HG03159 (cell line): ENCODE measurements at regions not wholly inside any gene's neighbourhood (a gene's known extent, or its start where the extent isn't known, plus 50 kb on each side); places are given as distances from the start of the nearest gene placed in this dataset.
"Not testable (repeated sequence)": the region's sequence is repeated elsewhere in the genome, so short reads cannot be mapped to it uniquely, and the experiment has no call there.

Source experiments
- ATAC-seq: cut with Tn5 transposase; IDR thresholded peaks from one replicate; pipeline ENCODE4 v1.9.1; 2021; ENCODE audit warnings: mild to moderate bottlenecking, moderate library complexity; ENCODE audit not compliant: unreplicated experiment

DNA sequence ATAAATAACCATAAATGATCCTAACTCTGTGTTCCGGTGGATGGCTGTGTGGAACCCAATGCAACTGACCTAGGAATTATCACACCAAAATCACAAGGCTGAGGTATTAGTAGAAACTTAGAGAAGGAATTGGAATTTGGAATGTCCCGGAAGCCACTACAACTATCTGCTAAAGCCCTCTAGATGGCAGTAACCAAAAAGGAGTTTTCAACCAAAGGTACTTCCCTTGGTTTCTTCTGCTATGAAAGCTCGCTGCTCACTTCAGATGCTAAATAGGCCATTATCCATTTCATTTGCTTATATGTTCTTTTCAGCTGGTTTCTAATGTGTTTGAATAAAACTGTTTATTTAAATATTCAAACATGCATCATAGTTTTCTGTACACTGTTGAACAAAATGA lies 1589.1 kb upstream of the SPRY2 start:
- no peak for ATAC-seq

DNA sequence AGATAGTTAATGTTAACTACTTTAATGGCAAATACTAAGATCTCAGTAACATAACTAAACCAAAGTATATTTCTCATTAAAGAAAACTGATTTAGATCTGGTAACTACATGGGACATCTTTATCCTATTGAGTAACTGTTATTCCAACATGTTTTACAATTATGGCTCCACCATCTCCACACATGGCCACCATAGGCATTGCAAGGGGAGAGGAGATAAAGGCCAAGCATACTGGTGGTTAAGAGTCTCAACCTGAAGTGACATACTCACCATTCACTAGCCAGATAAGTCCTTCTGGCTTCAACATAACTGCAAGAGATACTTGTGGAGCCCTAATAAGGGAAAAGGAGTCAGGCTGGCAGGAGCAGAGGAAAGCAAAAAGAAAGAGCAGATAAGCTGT lies 1586.4 kb upstream of the SPRY2 start:
- ATAC-seq, result no peak

DNA sequence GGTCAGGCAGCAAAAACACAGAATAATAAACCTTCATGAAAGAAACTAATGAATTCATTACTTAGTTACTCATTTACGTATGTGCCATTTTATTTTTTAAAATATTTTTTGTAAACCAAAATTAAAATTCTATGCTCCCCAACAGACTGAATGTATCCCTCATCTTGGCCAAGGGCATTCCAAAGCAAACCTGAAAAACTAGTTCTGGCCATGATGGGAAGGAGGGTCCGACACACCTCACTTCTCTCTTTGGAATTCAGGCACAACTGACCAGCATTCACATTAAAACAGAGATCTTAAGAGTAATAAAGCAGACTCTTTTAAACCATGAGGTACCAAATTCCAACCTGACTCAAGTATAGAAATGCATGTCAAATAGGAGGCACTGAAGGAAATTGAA lies 1576.9 kb upstream of the SPRY2 start:
- no peak for ATAC-seq

DNA sequence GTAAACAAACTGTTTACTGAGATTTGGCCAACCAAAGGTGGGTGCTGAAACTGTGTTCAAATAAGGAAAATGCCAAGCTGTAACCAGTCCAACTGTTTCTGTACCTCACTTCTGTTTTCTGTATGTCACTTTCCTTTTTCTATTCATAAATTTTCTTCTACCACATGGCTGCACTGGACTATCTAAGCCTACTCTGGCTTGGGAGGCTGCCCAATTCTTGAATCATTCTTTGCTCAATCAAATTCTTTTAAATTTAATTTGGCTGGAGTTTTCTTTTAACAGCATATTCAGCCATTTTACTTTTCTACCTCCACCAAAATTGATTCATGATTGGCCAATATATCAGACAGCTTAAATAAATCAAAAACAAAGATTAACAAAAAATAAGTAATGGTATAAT lies 1575.5 kb upstream of the SPRY2 start:
- no peak for ATAC-seq

DNA sequence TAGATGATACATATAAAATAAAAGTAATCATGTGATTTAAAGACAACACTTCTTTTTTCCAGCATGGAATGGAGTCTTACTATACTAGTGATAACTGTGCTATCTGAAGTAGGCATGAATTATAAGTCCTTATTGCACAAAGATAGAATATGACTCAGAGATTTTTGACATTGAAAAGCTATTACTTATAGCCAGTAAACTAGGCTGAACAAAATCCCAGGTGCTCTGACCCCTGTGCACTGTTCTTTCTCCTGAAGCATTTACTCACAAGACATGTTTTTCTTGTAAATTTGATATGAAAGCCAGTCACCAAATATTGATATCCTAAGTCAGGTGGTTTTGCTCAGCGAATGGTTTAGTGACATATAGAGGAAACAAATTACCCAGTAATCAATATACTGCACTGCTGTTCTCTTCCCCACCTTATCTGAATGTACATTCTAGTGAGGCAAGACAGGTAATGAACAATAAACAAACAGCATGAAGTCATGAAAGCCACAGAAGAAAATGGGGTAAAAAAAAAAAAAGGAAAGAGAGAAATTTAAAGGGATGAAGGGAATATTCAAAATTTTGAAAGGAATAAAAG lies 1567.0 kb upstream of the SPRY2 start:
- no peak for ATAC-seq

DNA sequence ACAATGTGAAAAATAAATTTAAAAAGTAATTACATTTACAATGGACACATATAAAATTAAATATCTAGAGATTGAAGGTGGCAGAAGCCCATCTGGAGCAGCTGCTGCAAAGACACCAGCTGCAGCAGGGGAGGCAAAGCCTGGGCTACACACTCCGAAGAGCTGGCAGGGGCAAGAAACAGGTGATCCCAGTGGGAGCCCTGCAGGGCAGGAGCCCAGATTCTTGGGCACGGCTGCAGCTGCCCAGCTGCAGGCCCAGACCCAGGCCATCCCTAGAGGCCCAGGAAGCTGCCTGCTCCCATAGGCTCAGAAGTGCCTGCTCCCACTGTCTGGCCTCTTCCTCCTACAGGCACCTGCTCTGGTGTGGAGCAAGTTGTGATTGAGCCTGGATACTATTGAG lies 1547.9 kb upstream of the SPRY2 start:
- no peak for ATAC-seq

DNA sequence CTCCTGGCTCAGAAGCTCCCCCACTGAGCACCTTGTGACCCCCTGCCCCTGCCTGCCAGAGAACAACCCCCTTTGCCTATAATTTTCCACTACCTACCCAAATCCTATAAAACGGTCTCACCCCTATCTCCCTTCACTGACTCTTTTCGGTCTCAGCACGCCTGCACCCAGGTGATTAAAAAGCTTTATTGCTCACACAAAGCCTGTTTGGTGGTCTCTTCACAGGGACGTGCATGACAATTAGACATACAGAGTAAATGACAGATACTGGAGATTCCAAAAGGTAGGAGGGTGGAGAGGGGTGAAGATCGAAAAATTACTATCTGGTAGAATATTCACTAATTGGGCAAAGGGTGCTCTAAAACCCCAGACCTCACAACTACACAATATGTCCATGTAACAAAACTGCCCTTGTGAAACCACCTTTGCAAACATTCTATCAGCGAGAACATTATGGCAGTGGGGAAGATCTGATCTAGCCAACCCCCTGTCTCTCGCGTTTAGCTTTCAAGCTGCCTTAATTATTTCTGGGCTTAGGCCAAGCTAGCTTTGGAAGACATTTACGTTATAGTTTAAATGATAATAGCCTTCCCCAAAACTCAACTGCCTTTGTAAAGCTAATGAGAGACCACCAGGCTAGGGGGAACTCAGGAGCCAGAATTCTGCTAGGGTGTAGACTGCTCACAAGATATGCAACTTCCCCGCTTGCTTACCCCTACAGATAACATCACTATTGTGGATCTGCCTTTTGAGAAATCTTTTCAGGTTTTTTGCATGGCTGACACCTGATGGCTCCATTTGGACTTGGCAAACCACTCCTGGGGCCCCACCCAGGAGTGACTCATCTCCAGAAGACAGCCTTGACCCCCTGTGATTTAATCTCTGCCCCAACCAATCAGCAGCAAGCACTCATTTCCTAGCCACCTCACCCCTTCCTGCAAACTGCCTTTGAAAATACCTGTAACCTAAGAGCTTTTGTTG lies 1534.0 kb upstream of the SPRY2 start:
- no peak for ATAC-seq

DNA sequence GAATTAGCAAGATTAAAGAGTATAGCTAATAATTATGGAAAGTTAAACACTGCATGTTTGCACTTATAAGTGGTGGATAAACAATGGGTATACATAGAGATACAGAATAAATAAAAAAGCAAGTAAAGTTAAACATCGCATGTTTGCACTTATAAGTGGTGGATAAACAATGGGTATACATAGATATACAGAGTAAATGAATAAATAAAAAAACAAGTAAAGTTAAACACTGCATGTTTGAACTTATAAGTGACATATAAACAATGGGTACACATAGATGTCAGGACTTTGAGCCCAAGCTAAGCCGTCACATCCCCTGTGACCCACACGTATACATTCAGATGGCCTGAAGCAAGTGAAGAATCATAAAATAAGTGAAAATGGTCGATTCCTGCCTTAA lies 1533.3 kb upstream of the SPRY2 start:
- no peak for ATAC-seq

DNA sequence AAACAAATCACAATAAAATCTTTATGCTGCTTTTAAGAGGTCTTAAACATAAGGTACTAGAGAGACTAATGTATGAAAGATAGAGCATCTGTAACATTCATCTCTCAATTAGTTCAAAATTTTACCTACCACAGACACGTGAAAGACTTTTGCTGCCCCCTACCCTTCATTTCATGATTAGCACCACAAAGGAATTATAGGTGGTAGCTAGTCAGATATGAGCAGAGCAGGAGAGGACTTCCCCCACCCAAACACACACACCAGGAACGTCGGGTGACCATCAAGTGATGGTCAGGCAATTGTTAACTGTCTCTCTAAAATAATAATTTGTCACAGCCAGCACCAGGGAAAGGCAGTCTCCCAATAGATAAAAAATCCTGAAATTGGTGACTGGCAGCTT lies 1531.7 kb upstream of the SPRY2 start:
- ATAC-seq, result no peak

DNA sequence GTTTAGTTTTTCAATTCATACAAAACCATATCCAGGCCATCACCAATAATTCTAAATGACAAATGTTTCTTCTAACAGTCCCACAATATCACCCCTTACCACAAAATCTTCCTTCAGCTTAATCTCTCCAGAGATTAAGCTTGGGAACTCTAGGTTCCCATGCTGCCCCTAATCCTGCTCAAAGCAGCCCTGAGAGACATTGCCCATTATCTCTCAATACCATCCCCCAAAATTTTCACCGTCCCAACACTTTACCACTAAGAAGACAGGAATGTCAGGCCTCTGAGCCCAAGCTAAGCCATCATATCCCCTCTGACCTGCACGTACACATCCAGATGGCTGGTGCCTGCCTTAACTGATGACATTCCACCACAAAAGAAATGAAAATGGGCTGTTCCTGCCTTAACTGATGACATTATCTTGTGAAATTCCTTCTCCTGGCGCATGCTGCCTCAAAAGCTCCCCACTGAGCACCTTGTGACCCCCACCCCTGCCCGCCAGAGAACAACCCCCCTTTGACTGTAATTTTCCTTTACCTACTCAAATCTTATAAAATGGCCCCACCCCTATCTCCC lies 1530.9 kb upstream of the SPRY2 start:
- ATAC-seq, result not testable (repeated sequence)

DNA sequence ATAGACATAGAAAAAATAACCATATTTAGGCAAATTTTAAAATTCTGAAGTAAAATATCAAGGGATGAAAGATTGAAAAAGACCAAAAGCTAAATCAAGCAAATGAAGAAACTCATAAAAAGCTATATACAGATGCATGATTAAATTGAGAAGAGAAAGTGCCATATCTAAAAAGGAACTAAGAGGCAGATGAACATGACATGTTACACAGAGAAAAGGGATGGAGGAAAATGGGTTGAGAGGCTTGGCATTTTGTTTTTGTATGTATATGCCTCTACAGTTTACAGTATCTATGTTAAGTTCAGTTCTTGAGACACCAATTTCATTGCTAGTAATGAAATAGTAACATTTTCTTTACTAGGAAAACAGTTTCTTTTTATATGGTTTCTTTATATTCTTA lies 1507.4 kb upstream of the SPRY2 start:
- no peak for ATAC-seq

DNA sequence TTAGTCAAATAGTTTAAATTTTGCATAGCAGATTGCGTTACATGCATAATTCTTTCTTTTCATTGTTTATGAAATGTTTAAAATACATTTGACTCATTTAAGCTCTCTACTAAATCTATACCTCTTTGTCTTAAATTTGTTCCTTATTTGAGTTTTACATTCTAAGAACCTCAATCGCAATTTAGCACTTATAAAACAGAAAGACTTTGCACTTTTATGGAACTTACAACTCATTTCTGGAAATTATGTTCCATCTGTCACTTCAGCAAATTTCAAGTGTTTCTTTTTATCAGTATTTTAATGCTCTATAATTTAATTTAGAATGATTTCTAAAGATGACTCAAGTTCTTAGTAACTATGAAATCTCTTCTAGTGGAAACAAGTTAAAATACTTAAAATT lies 1505.8 kb upstream of the SPRY2 start:
- no peak for ATAC-seq

DNA sequence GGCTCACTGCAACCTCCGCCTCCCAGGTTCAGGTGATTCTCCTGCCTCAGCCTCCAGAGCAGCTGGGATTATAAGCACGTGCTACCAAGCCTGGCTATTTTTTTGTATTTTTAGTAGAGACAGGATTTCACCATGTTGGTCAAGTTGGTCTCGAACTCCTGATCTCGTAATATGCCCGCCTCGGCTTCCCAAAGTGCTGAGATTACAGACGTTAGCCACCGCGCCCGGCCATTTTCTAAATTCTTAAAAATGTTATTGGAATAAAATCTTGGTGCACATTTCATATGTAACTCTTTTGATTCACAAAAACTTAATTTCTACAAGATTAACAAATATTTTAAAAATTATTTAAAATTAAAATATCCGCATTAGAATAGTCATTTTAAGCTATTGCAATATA lies 1480.3 kb upstream of the SPRY2 start:
- ATAC-seq, result no peak

DNA sequence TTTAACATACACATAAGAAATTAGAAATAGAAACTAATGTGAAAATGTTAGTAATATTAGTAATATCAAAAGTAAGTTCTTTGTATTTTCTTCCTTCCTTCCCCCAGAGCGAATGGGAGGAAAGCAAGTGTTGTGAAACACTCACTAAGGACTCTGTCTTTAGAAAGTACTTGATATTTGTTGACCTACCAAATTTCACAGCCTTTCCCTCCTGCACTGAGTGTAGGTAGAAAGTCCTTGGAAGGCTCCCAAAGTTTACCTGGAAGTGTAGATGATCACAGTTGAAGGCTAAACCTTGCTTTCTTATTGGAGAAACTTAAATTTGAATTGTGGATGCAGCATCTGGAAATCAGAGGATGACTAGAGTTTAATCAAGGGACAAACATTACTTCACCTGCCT lies 1459.5 kb upstream of the SPRY2 start:
- ATAC-seq, result no peak

DNA sequence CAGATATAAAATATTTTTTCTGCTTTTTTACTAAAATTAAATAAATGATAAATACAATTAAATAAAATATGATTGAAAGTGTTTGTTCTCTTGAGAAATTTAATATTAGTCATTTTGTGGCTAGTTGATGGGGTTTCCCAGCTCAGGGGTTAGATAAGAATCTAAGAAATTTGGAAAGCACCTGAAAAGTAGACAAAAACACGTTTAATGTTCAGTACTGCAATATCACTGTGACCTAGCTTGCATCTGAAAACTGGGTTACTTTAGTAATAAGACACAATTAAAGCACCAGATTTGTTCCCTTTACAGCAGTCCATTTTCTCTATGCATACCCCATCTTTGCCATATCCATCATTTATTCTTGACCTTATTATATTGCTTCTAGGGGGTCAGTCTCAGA lies 1454.8 kb upstream of the SPRY2 start:
- no peak for ATAC-seq

DNA sequence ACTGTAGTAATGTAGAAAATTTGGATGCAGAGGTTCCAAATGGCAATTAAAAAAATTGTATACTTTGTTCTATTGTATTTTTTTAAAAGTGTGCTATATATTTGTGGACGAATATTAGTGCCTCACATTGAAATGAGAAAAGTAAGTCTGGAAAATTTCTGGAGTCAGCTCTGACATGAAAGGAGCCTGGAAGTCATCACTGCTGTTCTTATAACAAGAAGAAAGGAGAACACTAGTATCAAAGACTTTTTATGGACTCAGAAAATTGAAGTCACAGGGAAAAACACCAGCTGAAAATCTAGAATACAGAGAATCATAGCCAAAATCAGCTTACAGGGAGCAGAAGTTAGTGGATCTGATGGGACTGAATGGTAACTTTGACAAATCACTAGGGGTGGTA lies 1450.7 kb upstream of the SPRY2 start:
- no peak for ATAC-seq

DNA sequence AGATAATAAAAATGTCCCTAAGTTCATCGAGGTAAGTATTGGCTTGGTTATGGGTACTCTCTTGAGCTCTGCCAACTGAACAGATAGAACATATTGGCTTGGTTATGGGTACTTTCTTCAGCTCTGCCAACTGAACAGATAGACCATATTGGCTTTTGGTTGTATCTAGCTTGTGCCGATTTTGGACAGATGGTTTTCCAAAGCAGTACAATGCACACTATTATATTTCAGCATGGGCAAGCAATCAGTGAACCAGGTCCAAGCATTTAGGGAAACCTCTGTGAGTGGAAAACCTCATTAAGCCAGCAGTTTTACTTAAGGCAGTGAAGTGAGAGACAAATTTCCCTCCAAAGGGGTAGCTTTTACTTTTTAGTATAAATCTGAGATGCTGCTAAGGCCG lies 1440.5 kb upstream of the SPRY2 start:
- ATAC-seq, result no peak

DNA sequence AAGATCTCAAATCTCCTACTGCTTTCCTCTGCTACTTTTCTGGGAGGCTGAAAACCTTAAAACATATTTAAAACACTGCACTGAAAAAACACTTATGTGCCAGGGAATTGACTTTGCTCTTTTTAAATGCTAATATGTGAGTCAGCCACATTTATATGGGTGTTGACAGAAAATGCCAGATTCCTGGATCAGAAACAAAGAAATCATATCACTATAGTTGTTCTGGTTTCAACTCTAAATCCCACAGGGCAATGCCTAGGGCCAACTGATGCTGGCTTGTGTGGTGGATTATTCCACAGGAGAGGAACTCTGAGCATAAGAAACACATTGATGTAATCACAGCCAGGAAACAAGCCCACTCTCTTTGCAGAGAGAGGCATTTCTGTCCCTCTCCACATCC lies 1439.0 kb upstream of the SPRY2 start:
- no peak for ATAC-seq

DNA sequence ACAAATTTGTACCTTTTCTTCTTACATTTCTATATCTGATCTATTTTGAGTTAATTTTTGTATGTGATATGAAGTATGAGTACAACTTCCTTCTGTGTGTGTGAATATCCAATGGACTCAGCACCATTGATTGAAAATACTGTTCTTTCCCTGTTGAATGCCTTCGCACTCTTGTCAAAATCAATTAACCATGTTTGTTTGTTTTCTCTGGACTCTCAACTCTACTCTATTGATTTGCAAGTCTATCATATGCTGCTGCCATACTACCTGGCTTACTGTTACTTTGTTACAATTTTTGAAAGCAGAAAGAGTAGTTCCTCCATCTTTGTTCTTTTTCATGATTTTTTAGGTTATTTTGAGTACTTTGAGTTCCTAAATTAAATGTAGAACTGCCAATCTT lies 1437.4 kb upstream of the SPRY2 start:
- no peak for ATAC-seq

DNA sequence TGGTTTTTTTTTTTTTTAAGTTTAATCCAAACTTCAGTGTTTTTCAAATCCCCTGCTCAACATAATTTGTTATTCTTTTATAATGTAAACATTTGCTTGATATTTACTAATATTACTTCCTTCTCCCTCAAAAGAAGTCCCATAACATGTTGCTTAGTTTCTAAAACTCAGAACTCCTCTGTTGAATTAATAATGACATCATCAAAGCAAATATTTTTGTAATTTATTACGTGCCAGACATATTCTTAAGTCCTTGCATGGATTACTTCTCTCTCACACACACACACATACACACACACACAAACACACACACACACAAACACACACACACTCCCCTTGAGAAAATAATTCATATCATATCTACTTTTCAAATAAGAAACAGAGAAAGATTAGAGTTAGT lies 1432.3 kb upstream of the SPRY2 start:
- no peak for ATAC-seq

DNA sequence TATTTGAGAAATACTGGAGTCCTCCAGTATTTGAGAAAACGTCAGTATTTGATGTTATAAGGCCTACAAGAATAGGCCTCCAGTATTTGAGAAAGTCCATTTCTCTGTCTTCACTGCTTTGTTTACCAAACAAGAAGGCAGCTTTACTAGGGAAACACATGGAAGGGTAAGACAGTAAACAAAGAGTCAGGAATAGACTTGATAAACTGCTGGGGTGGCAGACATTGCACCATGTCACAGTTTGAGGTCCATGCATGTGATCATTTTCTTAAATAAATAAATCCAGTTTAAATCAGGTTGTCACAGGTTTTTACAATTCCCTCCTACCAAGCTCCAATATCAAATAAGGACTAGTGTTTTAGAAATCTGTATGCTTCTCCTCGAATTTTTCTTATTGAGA lies 1431.0 kb upstream of the SPRY2 start:
- no peak for ATAC-seq

DNA sequence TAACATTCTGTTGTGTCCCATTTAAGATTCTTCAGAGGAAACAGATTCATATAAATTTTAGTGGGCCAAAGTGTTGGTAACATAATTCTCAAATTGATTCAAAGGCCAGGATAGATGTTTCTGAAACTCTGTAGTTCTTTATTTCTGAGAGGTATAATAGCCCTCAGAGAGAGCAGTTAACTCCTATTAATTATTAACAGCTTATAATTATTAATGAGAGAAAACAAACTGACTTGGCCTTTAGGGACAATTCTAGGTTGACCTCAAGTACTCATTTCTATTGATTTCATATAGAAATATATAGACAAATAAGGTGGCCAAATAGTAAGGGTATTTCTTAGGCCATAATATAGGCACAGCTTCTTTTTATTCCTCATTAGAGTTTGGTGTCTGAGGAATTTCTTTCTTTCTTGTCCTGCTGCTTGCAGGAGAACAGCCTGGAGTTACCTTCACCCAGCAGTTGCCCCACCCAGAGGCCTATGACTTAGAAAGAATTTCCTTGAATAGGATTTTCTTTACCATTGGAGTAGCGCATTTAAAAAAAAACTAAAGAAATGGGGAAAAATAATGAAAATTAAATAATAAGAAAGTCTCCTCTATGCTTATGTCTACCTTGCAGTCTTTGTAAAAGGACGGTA lies 1430.1 kb upstream of the SPRY2 start:
- ATAC-seq, result no peak
